IMR-90 (cell line): ENCODE measurements at regions not wholly inside any gene's neighbourhood (a gene's known extent, or its start where the extent isn't known, plus 50 kb on each side); places are given as distances from the start of the nearest gene placed in this dataset.

Experiments
- ATAC-seq: fragments of 200-7000 bp; cut with Tn5 transposase; 2 replicates; pipeline ENCODE4 v1.9.1; 2020; ENCODE audit warnings: low read depth, mild to moderate bottlenecking, moderate library complexity
- BruUV-seq: library from RNA; stranded (reverse); fragments of 400-500 nt; replicated peaks from 2 replicates; lab custom pipeline; 2021; lab: Mats Ljungman, UMichigan
- CTCF ChIA-PET: fragments of 300-600 bp; formaldehyde crosslinking; extraction: SDS; loops from one replicate; lab custom pipeline; 2021; ENCODE audit warnings: antibody characterized with exemption; lab: Yijun Ruan, JAX
- POLR2A ChIA-PET: fragments of 300-600 bp; sonication (Branson Sonifier 250); formaldehyde crosslinking; loops from one replicate; lab custom pipeline; 2022; ENCODE audit warnings: antibody characterized with exemption; ENCODE audit not compliant: unreplicated experiment; lab: Charles Lee
- DNase-seq: peaks from one replicate; pipeline ENCODE4 v3.0.0; 2013
- H2AFZ ChIP-seq: replicated peaks from 2 replicates; pipeline ENCODE3; 2013; ENCODE audit warnings: low read length, mild to moderate bottlenecking; ENCODE audit not compliant: poor library complexity
- H2AK5ac ChIP-seq: 2 replicates; pipeline ENCODE4 v1.6.1; 2013; ENCODE audit warnings: low read depth, low read length, inconsistent platforms
- H2AK9ac ChIP-seq: replicated peaks from 2 replicates; pipeline ENCODE3; 2013; ENCODE audit warnings: mild to moderate bottlenecking, low read depth, low read length, moderate library complexity; ENCODE audit not compliant: poor library complexity
- H2BK120ac ChIP-seq: 2 replicates; pipeline ENCODE4 v1.6.1; 2013; ENCODE audit warnings: low read depth, low read length, inconsistent platforms
- H2BK15ac ChIP-seq: 3 replicates; pipeline ENCODE4 v1.6.1; 2013; ENCODE audit warnings: low read depth, low read length, inconsistent platforms
- H2BK20ac ChIP-seq: 2 replicates; pipeline ENCODE4 v1.6.1; 2013; ENCODE audit warnings: low read depth, mild to moderate bottlenecking, inconsistent platforms, low read length, moderate library complexity
- H2BK5ac ChIP-seq: 2 replicates; pipeline ENCODE4 v1.6.1; 2013; ENCODE audit warnings: mild to moderate bottlenecking, low read depth, low read length, inconsistent platforms; ENCODE audit not compliant: poor library complexity, severe bottlenecking
- H3K14ac ChIP-seq: replicated peaks from 2 replicates; pipeline ENCODE4 v1.6.1; 2013; ENCODE audit warnings: low read depth, low read length, inconsistent platforms
- H3K18ac ChIP-seq: 2 replicates; pipeline ENCODE4 v1.6.1; 2013; ENCODE audit warnings: low read depth, low read length, control low read depth
- H3K23ac ChIP-seq: 2 replicates; pipeline ENCODE4 v1.6.1; 2013; ENCODE audit warnings: low read depth, low read length, inconsistent platforms
- H3K27ac ChIP-seq: 2 replicates; pipeline ENCODE4 v1.5.1; 2013; ENCODE audit warnings: mild to moderate bottlenecking, control low read depth, low read length; ENCODE audit not compliant: insufficient read depth
- H3K27me3 ChIP-seq: 2 replicates; pipeline ENCODE4 v1.6.1; 2013; ENCODE audit warnings: low read length; ENCODE audit not compliant: control insufficient read depth, insufficient read depth
- H3K36me3 ChIP-seq: 2 replicates; pipeline ENCODE4 v1.6.1; 2013; ENCODE audit warnings: low read length, mixed read lengths; ENCODE audit not compliant: control insufficient read depth, insufficient read depth
- H3K4ac ChIP-seq: 2 replicates; pipeline ENCODE4 v1.6.1; 2013; ENCODE audit warnings: low read depth, low read length, inconsistent platforms
- H3K4me1 ChIP-seq: 2 replicates; pipeline ENCODE4 v1.6.1; 2013; ENCODE audit warnings: low read length, mixed read lengths; ENCODE audit not compliant: control insufficient read depth, insufficient read depth
- H3K4me2 ChIP-seq: 2 replicates; pipeline ENCODE4 v1.6.1; 2013; ENCODE audit warnings: low read depth, mild to moderate bottlenecking, control low read depth, low read length, moderate library complexity
- H3K4me3 ChIP-seq: 2 replicates; pipeline ENCODE4 v1.5.1; 2013; ENCODE audit warnings: low read depth, mild to moderate bottlenecking, control low read depth, low read length, moderate library complexity; ENCODE audit not compliant: insufficient read depth
- H3K56ac ChIP-seq: 2 replicates; pipeline ENCODE4 v1.6.1; 2013; ENCODE audit warnings: low read length, inconsistent platforms; ENCODE audit not compliant: insufficient read depth; ENCODE audit errors: extremely low read depth
- H3K79me1 ChIP-seq, 2 experiments: 2 replicates each; pipeline ENCODE4 v1.6.1; 2013; ENCODE audit warnings: low read length in 2 of 2, inconsistent platforms in 1 of 2, low read depth in 1 of 2
- H3K9ac ChIP-seq: 2 replicates; pipeline ENCODE4 v1.6.1; 2013; ENCODE audit warnings: low read depth, low read length, control low read depth
- H3K9me1 ChIP-seq: 2 replicates; pipeline ENCODE4 v1.6.1; 2013; ENCODE audit warnings: low read length, inconsistent platforms; ENCODE audit not compliant: insufficient read depth
- H3K9me3 ChIP-seq: 2 replicates; pipeline ENCODE4 v1.6.1; 2013; ENCODE audit warnings: low read length; ENCODE audit not compliant: control insufficient read depth, insufficient read depth
- H4K20me1 ChIP-seq: 2 replicates; pipeline ENCODE4 v1.6.1; 2013; ENCODE audit warnings: low read length, inconsistent platforms; ENCODE audit not compliant: insufficient read depth
- H4K5ac ChIP-seq: 2 replicates; pipeline ENCODE4 v1.6.1; 2013; ENCODE audit warnings: mild to moderate bottlenecking, low read depth, low read length, control low read depth
- H4K8ac ChIP-seq, 2 experiments: 2 replicates each; pipeline ENCODE4 v1.6.1; 2013; ENCODE audit warnings: low read depth in 2 of 2, low read length in 2 of 2, control low read depth in 1 of 2, inconsistent platforms in 1 of 2
- H4K91ac ChIP-seq: 2 replicates; pipeline ENCODE4 v1.6.1; 2013; ENCODE audit warnings: low read depth, low read length, inconsistent platforms; ENCODE audit not compliant: insufficient read depth
- BHLHE40 ChIP-seq: fragments of 150-350 bp; IDR thresholded peaks from 2 replicates; pipeline ENCODE4 v1.6.1; 2016; ENCODE audit warnings: mild to moderate bottlenecking, low read depth, low read length
- CEBPB ChIP-seq: IDR thresholded peaks from 2 replicates; pipeline ENCODE4 v1.6.1; 2012; ENCODE audit warnings: low read depth, low read length, improper control_type of control experiment
- CHD1 ChIP-seq: IDR thresholded peaks from 2 replicates; pipeline ENCODE4 v1.6.1; 2012; ENCODE audit warnings: low read depth, low read length, improper control_type of control experiment
- CTCF ChIP-seq: conservative IDR thresholded peaks from 2 replicates; pipeline ENCODE4 v1.5.1; 2012; ENCODE audit warnings: mild to moderate bottlenecking, low read depth, low read length, improper control_type of control experiment
- ELK1 ChIP-seq: fragments of 150-350 bp; IDR thresholded peaks from 2 replicates; pipeline ENCODE4 v1.6.1; 2016; ENCODE audit warnings: low read depth, mild to moderate bottlenecking, low read length, moderate library complexity, borderline replicate concordance
- FOS ChIP-seq: fragments of 150-350 bp; IDR thresholded peaks from 2 replicates; pipeline ENCODE4 v1.6.1; 2016; ENCODE audit warnings: low read depth, low read length
- MAFK ChIP-seq: IDR thresholded peaks from 2 replicates; pipeline ENCODE4 v1.6.1; 2012; ENCODE audit warnings: low read depth, low read length, improper control_type of control experiment
- MAZ ChIP-seq: IDR thresholded peaks from 2 replicates; pipeline ENCODE4 v1.6.1; 2012; ENCODE audit warnings: low read depth, mild to moderate bottlenecking, low read length, improper control_type of control experiment, moderate library complexity, borderline replicate concordance
- MXI1 ChIP-seq: IDR thresholded peaks from 2 replicates; pipeline ENCODE4 v1.6.1; 2012; ENCODE audit warnings: low read depth, mild to moderate bottlenecking, low read length, moderate library complexity, borderline replicate concordance
- NFE2L2 ChIP-seq: fragments of 150-350 bp; IDR thresholded peaks from 2 replicates; pipeline ENCODE4 v1.6.1; 2016; ENCODE audit warnings: low read depth, mild to moderate bottlenecking, low read length
- POLR2A ChIP-seq: IDR thresholded peaks from 2 replicates; pipeline ENCODE4 v1.6.1; 2012; ENCODE audit warnings: mild to moderate bottlenecking, low read depth, low read length
- RAD21 ChIP-seq: IDR thresholded peaks from 2 replicates; pipeline ENCODE4 v1.6.1; 2012; ENCODE audit warnings: low read length, improper control_type of control experiment
- RCOR1 ChIP-seq: IDR thresholded peaks from 2 replicates; pipeline ENCODE4 v1.6.1; 2012; ENCODE audit warnings: mild to moderate bottlenecking, low read length, improper control_type of control experiment; ENCODE audit not compliant: insufficient replicate concordance
- RFX5 ChIP-seq: IDR thresholded peaks from 2 replicates; pipeline ENCODE4 v1.8.0; 2012; ENCODE audit warnings: low read depth, mild to moderate bottlenecking, low read length, moderate library complexity
- SMC3 ChIP-seq: fragments of 150-350 bp; IDR thresholded peaks from 2 replicates; pipeline ENCODE4 v1.6.1; 2016; ENCODE audit warnings: low read depth, mild to moderate bottlenecking, antibody characterized with exemption, low read length, moderate library complexity
- USF2 ChIP-seq: fragments of 150-350 bp; IDR thresholded peaks from 2 replicates; pipeline ENCODE4 v1.6.1; 2017; ENCODE audit warnings: mild to moderate bottlenecking, antibody characterized with exemption, low read length, low read depth
- dilution Hi-C: fragments of 300-500 bp; cut with HindIII; formaldehyde crosslinking; loops from one replicate; pipeline ENCODE4 v1.14.3; 2018; ENCODE audit warnings: low sequenced_read_pairs; ENCODE audit not compliant: unreplicated experiment
- in situ Hi-C: fragments of 300-500 bp; cut with MboI; formaldehyde crosslinking; loops from 3 replicates; pipeline ENCODE4 v1.14.3; 2019; ENCODE audit warnings: low sequenced_read_pairs, inconsistent platforms, mixed read lengths
- intact Hi-C: fragments of 100-400 bp; cut with micrococcal nuclease; formaldehyde crosslinking; loops from 2 replicates; pipeline ENCODE4 v1.10.0; 2022

GRCh38 chr14:84492685-84493084, 1037.3 kb upstream of the FLRT2 start:
- Histone ChIP-seq H2BK15ac (no peak overlapping the region), H3K9me3 (no peaks in the 10 kb centered on the region), H4K8ac (no peak overlapping the region), H3K18ac (no peak overlapping the region), H4K5ac (no peak overlapping the region), H2AK5ac (no peak overlapping the region), H3K23ac (no peak overlapping the region), H4K91ac (no peak overlapping the region), H4K20me1 (no peaks in the 10 kb centered on the region), H3K4me2 (no peak overlapping the region), H3K4me3 (no peak overlapping the region), H3K14ac (no peak overlapping the region), H2AK9ac (no peak overlapping the region), H3K4me1 (no peaks in the 10 kb centered on the region), H2AFZ (no peak overlapping the region), H3K4ac (no peak overlapping the region), H2BK5ac (no peak overlapping the region), H3K9me1 (no peaks in the 10 kb centered on the region), H2BK20ac (no peak overlapping the region), H3K36me3 (no peaks in the 10 kb centered on the region), H3K27me3 (no peaks in the 10 kb centered on the region), H3K56ac (no peak overlapping the region), H3K9ac (no peak overlapping the region), H3K79me1 (no peaks in the 10 kb centered on the region), H3K27ac (no peak overlapping the region), H2BK120ac (no peak overlapping the region)
- CTCF ChIA-PET = no interaction called here
- DNase-seq = peak; percentile 33
- no TSS peak for BruUV-seq
- POLR2A ChIA-PET = no interaction called here
- TF ChIP-seq BHLHE40 (no peak), MAFK (no peak), MAZ (no peak), CEBPB (no peak), CHD1 (no peak), RFX5 (no peak), SMC3 (no peak), FOS (no peak), MXI1 (no peak), RCOR1 (no peak), NFE2L2 (no peak), RAD21 (no peak), CTCF (no peak), ELK1 (no peak), POLR2A (no peak), USF2 (no peak)
- peak; percentile 54 for ATAC-seq
- dilution Hi-C loops = no loop called here
- intact Hi-C loops = no loop called here
- in situ Hi-C loops = no loop called here
